OCI-LY3 (cell line): ENCODE measurements at regions not wholly inside any gene's neighbourhood (a gene's known extent, or its start where the extent isn't known, plus 50 kb on each side); places are given as distances from the start of the nearest gene placed in this dataset.

ENCODE experiments used
- H2AFZ ChIP-seq: fragments of 200-600, 300-600 bp; shearing (Covaris generic); 2 replicates; pipeline ENCODE4 v1.6.0; 2014; ENCODE audit warnings: antibody characterized with exemption, low read depth, low read length
- H3K27ac ChIP-seq: fragments of 200-600, 300-600 bp; sonication (generic); 2 replicates; pipeline ENCODE4 v1.5.1; 2014; ENCODE audit warnings: mild to moderate bottlenecking, low read length, moderate library complexity, mixed read lengths
- H3K27me3 ChIP-seq: fragments of 200-600, 300-600 bp; sonication (generic); 2 replicates; pipeline ENCODE4 v1.6.1; 2014; ENCODE audit warnings: low read depth, low read length, mixed read lengths
- H3K36me3 ChIP-seq: fragments of 200-600, 300-600 bp; sonication (generic); replicated peaks from 2 replicates; pipeline ENCODE3; 2014; ENCODE audit warnings: low read depth, low read length, mixed read lengths
- H3K4me1 ChIP-seq: fragments of 300-600, 200-600 bp; sonication (generic); 2 replicates; pipeline ENCODE4 v1.6.1; 2014; ENCODE audit warnings: low read length, mixed read lengths
- H3K4me2 ChIP-seq: fragments of 200-600, 300-600 bp; sonication (generic); 2 replicates; pipeline ENCODE4 v1.6.1; 2014; ENCODE audit warnings: low read length, mixed read lengths
- H3K4me3 ChIP-seq: fragments of 300-600, 200-600 bp; sonication (generic); 2 replicates; pipeline ENCODE4 v1.5.1; 2014; ENCODE audit warnings: antibody characterized with exemption, mild to moderate bottlenecking, low read length, moderate library complexity
- H3K79me2 ChIP-seq: fragments of 300-600, 200-600 bp; shearing (Covaris generic); 2 replicates; pipeline ENCODE4 v1.6.1; 2014; ENCODE audit warnings: mild to moderate bottlenecking, low read length, mixed read lengths
- H3K9ac ChIP-seq: fragments of 300-600, 200-600 bp; shearing (Covaris generic); 2 replicates; pipeline ENCODE4 v1.6.0; 2014; ENCODE audit warnings: mild to moderate bottlenecking, low read length, moderate library complexity
- H3K9me3 ChIP-seq: fragments of 200-600, 300-600 bp; shearing (Covaris generic); 2 replicates; pipeline ENCODE4 v1.6.1; 2014; ENCODE audit warnings: low read length, mixed read lengths; ENCODE audit not compliant: insufficient read depth
- H4K20me1 ChIP-seq: fragments of 200-600, 300-600 bp; sonication (generic); 2 replicates; pipeline ENCODE4 v1.6.1; 2016; ENCODE audit warnings: low read length, mixed read lengths; ENCODE audit not compliant: insufficient read depth
- CTCF ChIP-seq: fragments of 200-600, 300-600 bp; sonication (generic); IDR thresholded peaks from 2 replicates; pipeline ENCODE4 v1.5.1; 2014; ENCODE audit warnings: antibody characterized with exemption, low read length, low read depth
- EZH2phosphoT487 ChIP-seq: fragments of 200-600 bp; shearing (Covaris generic); IDR thresholded peaks from 2 replicates; pipeline ENCODE4 v1.6.1; 2018; ENCODE audit warnings: antibody characterized with exemption, mixed run types, low read depth

GRCh38 chr13:38566023-38566422, 120.9 kb upstream of the FREM2 start:
- Histone ChIP-seq H4K20me1 (no peaks in the 10 kb centered on the region), H2AFZ (no peak overlapping the region), H3K4me1 (no peaks in the 10 kb centered on the region)

GRCh38 chr13:38566519-38566918, 120.4 kb upstream of the FREM2 start:
- Histone ChIP-seq H2AFZ (no peak overlapping the region), H3K27ac (no peak overlapping the region), H3K4me1 (no peaks in the 10 kb centered on the region), H3K79me2 (no peaks in the 10 kb centered on the region), H3K9me3 (no peaks in the 10 kb centered on the region), H3K4me3 (no peak overlapping the region), H4K20me1 (no peaks in the 10 kb centered on the region), H3K36me3 (no peaks in the 10 kb centered on the region), H3K9ac (no peak overlapping the region), H3K4me2 (no peak overlapping the region), H3K27me3 (no peaks in the 10 kb centered on the region)
- no peak for TF ChIP-seq CTCF
- no peak for TF ChIP-seq EZH2phosphoT487

More at GRCh38 chr13:38566023-38566422, 120.9 kb upstream of the FREM2 start:
- no peaks in the 10 kb centered on the region for H3K36me3 ChIP-seq
- TF ChIP-seq CTCF (no peak), EZH2phosphoT487 (no peak)
- H3K79me2 ChIP-seq = no peaks in the 10 kb centered on the region
- H3K9ac ChIP-seq = no peak overlapping the region
- no peak overlapping the region for H3K4me2 ChIP-seq
- no peaks in the 10 kb centered on the region for H3K9me3 ChIP-seq
- H3K27ac ChIP-seq = no peak overlapping the region
- H3K4me3 ChIP-seq = no peak overlapping the region
- H3K27me3 ChIP-seq = no peaks in the 10 kb centered on the region

- Histone ChIP-seq H3K9me3 (no peaks in the 10 kb centered on the region), H3K4me3 (no peak overlapping the region), H3K27ac (no peak overlapping the region), H4K20me1 (no peaks in the 10 kb centered on the region), H3K27me3 (no peaks in the 10 kb centered on the region), H3K4me1 (no peaks in the 10 kb centered on the region), H3K9ac (no peak overlapping the region), H3K79me2 (no peaks in the 10 kb centered on the region), H3K4me2 (no peak overlapping the region), H2AFZ (no peak overlapping the region), H3K36me3 (no peaks in the 10 kb centered on the region)
- TF ChIP-seq EZH2phosphoT487 = no peak
- TF ChIP-seq CTCF = no peak
Observed at GRCh38 chr13:38570706-38571105, 116.2 kb upstream of the FREM2 start.

GRCh38 chr13:38575427-38575826, 111.5 kb upstream of the FREM2 start:
- Histone ChIP-seq H3K27ac (no peak overlapping the region), H3K4me3 (no peak overlapping the region), H3K27me3 (no peaks in the 10 kb centered on the region), H4K20me1 (no peaks in the 10 kb centered on the region), H3K36me3 (no peaks in the 10 kb centered on the region), H2AFZ (no peak overlapping the region), H3K9ac (no peak overlapping the region), H3K9me3 (no peaks in the 10 kb centered on the region), H3K4me1 (no peaks in the 10 kb centered on the region), H3K79me2 (no peaks in the 10 kb centered on the region), H3K4me2 (no peak overlapping the region)
- TF ChIP-seq EZH2phosphoT487 = no peak
- TF ChIP-seq CTCF = no peak
